Fibroblast of skin of left quadriceps (primary cell): ENCODE measurements at regions not wholly inside any gene's neighbourhood (a gene's known extent, or its start where the extent isn't known, plus 50 kb on each side); places are given as distances from the start of the nearest gene placed in this dataset.

Experiments
- DNase-seq, 2 experiments: peaks; one replicate each; pipeline ENCODE4 v3.0.0-alpha.2; 2013; ENCODE audit warnings: low read depth in 2 of 2

DNA sequence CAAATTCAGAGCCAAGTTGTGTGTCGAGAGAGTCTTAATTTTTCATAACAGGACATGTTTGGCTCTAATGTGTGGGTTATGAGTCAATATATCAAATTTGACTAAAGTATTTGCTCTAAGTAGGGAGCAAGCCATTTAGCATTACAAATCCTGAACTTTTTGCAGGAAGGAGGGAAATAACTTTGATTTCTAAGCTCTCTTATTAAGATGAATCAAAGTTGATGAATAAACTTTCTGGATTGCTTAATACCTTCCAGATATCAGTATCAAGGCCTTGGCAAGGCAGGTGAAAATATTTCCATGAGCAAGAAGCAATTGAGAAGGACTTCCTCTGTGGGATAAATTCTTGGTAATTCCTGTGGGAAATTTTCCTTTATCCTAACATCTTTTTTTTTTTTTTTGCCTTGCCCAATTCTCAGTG lies 258.8 kb downstream of the AHR start:
- DNase-seq = peak in 1 of 2 experiments; percentile 44

GRCh38 chr7:17558135-17558534 lies 259.7 kb downstream of the AHR start:
- DNase-seq = no peak

DNA sequence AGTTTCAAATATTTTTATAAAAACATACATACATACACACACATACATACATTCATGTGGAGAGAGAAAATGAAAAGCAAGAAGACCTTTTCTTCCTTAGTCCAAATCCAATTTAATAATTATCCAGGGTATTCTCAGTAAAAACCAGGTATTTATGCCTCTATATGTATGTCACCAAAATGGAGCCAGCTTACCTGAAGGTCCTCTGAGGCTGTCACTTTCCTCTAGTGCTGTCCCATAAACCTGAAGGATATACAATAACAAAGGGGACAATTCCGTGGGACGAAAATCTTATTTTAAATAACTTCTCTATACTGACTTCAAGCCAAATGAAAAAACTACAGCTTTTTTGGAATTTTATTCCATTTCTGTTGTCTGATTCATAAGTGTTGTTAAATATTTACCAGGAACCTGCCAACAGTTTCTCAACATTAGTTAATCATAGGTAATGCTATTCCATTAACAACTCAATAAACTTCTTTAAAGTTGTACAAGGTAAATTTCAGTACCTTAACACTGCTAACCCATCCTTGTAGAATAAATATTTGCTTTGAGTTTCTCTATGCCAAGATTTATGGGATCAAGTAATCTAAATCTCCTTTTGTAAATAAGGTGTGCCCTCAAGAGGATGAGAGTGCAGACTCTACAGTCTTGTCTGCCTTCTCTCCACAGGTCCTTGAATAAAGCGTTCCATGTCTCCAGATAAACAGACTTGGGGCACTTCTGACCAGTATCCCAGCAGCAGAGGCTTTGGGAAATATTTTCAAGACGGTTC lies 260.3 kb downstream of the AHR start:
- DNase-seq = no peak

- no peak for DNase-seq
These were observed 260.9 kb downstream of the AHR start for GRCh38 chr7:17559388-17559787.

DNA sequence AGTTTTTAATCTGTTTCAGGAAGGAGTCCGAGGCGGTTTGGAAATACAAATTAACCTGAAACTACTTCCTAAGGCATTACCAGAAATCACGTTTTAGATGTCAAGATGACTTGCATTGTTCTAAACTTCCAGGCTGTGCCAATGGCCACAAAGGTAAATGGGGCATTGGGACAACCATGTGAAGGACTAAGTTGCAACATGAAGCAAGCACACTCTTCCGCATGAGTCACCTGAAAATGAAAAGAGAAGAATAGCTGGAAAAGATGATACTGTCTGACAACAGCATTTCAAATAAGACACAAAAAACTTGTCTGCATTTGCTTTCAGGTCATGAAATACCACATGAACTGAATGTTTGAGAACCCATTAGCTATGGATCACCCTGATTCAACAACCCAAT lies 262.1 kb downstream of the AHR start:
- DNase-seq = no peak

GRCh38 chr7:17560966-17561365 lies 262.5 kb downstream of the AHR start:
- no peak for DNase-seq

- DNase-seq = peak; percentile 89
These were observed 266.3 kb downstream of the AHR start for GRCh38 chr7:17564678-17565212.

- DNase-seq = peak; percentile 70
These were observed 281.7 kb downstream of the AHR start for GRCh38 chr7:17580141-17580540.

DNA sequence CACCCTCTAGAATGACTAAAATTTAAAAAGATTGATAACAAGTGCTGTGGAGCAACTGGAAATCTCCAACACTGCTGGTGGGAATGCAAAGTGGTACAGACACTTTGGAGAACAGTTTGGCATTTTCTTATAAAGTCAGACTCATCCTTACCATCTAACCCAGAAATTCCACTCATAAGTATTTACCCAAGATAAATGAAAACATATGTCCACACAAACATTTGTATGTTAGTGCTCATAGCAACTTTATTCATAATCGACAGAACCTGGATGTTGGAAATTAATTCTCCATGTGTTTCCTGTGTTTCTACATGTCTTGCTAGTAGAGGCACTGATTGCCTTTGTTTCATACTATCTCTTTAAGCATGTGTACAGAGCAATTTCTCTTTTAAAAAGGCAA lies 282.4 kb downstream of the AHR start:
- peak in 1 of 2 experiments; percentile 26 for DNase-seq

DNA sequence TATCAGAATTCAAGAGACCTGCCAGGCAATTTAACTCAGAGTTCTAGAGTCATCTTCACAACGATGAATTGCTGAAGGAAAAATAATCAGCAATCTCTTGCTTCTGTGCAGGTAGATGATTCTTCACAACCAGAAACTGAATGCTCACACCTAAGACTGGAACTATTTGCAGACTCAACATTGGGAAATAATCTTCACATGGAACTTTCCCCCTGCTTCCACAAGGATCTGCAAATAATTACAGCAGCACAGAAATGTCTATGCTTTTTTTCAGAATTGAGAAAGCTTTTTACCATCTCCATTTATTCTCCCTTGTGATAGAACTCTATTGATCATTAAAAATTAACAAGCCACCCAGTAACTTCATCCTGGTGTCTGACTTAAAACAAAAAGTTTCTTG lies 282.8 kb downstream of the AHR start:
- no peak for DNase-seq

- peak; percentile 65 to 68 for DNase-seq
These were observed 284.2 kb downstream of the AHR start for GRCh38 chr7:17582696-17583095.

- DNase-seq = no peak
These were observed 285.3 kb downstream of the AHR start for GRCh38 chr7:17583786-17584185.

DNA sequence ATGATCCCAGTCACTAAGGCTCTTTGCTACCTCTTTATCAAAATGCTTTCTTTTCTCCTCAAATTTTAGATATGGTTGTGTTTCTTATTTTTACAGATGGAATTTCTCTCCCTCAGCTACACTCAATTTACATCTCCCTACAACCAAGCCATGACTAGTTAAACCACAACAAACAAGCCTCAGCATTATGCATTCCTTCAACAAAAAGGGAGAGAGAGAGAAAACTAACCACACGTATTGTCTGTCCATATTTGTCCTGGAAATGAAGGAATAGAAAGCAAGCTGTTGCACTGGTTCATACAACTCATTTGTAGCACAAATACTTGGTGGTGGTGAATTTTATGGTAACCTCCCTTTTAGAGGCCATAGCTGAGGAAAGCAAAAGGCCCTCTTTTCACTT lies 286.4 kb downstream of the AHR start:
- DNase-seq = peak; percentile 62 to 65

DNA sequence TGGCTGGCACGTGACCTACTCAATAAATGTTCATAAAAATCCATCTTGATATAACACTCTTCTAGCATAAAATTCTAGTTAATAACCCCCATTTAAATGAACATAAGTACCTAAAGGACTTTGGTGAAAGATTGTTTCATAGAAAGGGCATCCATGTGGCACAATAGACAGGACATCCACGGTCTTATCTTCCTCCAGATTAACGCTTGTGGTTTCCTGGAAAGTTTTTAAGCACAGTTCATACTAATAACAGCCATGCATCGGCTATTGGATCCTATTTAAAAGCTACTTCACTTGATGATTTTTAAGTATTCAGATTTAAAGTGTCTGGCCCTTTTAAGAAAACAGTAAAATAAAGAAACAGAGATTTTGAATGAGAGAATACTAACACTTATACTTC lies 288.3 kb downstream of the AHR start:
- no peak for DNase-seq

- DNase-seq = no peak
These were observed 290.3 kb downstream of the AHR start for GRCh38 chr7:17588730-17589129.

DNA sequence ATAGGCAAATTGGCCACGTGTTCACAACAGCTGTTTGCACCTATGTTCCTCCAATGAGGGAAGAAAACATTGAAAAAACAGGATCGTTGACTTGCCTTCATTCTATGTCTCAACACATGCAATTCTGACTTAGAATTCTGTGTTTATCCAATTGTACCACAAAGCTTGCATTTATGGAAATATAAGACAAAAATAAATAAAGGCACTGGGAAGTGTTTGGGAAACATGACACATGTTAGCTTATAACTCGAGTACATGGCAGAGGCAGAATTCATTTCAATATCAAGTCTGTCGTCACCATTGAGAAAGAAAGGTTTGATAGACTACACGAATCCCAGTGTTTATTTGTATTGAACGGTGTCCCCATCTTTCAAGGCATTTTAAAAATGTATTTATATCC lies 291.2 kb downstream of the AHR start:
- no peak for DNase-seq

DNA sequence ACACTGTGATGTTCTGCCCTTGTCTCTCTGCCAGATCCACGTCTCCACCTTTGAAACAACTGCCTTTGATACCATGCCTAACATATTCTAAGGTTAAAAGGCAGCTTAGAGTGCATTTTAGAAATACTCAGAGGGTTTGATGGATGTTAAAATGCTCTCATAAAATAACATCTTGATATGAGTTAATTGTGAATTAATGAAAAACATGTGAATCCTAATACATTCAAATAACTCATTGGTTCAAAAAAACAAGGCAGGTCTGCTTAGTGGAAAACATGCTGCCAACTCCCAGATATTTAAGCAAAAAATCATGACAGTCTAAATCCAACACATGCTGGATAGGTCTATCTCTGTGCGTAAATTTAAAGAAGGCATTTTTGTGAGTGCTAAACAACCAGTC lies 291.8 kb downstream of the AHR start:
- DNase-seq = peak in 1 of 2 experiments; percentile 52

GRCh38 chr7:17593819-17594419 lies 295.5 kb downstream of the AHR start:
- DNase-seq = peak; percentile 88 to 90

DNA sequence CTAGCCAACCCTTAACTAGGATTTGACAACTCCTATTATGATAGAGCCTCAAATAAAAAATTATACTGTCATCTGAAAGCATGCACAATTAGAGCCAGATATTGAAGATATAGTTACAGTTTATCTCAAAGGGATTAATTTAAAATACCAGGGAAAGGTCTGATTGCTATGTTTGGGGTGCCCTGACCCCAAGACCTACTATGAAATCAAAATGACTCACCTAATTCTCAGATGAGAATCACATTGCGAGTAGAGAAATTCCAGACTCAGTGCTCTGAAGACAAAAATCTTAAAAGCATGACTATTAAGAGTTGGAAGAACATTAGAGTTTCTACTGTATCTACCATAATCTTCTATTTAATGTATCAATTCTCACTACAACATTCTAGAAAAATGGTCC lies 297.1 kb downstream of the AHR start:
- no peak for DNase-seq

- no peak for DNase-seq
These were observed 299.9 kb downstream of the AHR start for GRCh38 chr7:17598305-17598704.

- DNase-seq = no peak
These were observed 300.4 kb downstream of the AHR start for GRCh38 chr7:17598846-17599245.

- DNase-seq = no peak
These were observed 301.4 kb downstream of the AHR start for GRCh38 chr7:17599733-17600339.

DNA sequence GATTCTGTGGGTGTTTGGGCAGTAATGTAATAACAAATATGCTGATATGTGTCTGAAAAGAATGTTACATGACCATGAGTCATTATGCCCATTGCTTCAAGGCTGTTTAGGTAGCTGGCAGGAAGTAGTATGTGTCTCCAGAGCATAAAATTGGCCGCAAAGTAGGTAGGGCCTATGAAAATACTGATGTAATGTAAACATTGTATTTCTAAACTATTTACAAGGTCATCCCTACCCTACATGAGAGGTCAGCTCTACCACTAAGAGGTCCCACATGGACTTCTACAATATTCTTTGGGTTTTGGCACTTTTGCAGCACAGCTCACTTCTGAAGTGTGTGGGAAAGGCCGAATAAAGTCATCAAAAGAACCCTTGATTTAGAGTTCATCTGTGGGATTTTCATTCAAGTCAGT lies 301.9 kb downstream of the AHR start:
- DNase-seq = peak; percentile 77 to 80
